Heart right ventricle (tissue), 16 donors: ENCODE measurements at regions not wholly inside any gene's neighbourhood (a gene's known extent, or its start where the extent isn't known, plus 50 kb on each side); places are given as distances from the start of the nearest gene placed in this dataset.

Experiments used
- ATAC-seq, 8 donors: fragments of 200-7000 bp; cut with Tn5 transposase; one replicate each; pipeline ENCODE4 v1.9.1; 2020; ENCODE audit warnings: mild to moderate bottlenecking in 8 of 8, moderate library complexity in 8 of 8, moderate number of reproducible peaks in 1 of 8
- DNase-seq, 2 donors: peaks; one replicate each; pipeline ENCODE4 v3.0.0-alpha.2; 2020
- H3K27ac ChIP-seq, 10 donors: fragments of 200-600 bp; sonication (generic) in 2 of 10; one replicate each; pipeline versions ENCODE4 v1.5.0 to v1.8.0; 2020 to 2022; ENCODE audit warnings: mild to moderate bottlenecking in 3 of 10
- H3K27me3 ChIP-seq, 7 donors: fragments of 200-600 bp; one replicate each; pipeline ENCODE4 v1.8.0; 2021 to 2022; ENCODE audit warnings: mild to moderate bottlenecking in 2 of 7
- H3K36me3 ChIP-seq, 9 donors: fragments of 200-600 bp; sonication (generic) in 1 of 9; one replicate each; pipeline versions ENCODE4 v1.5.0 to v1.8.0; 2020 to 2022; ENCODE audit warnings: mild to moderate bottlenecking in 2 of 9
- H3K4me1 ChIP-seq, 9 donors: fragments of 200-600 bp; sonication (generic) in 1 of 9; one replicate each; pipeline versions ENCODE4 v1.5.0 to v1.8.0; 2020 to 2022; ENCODE audit warnings: mild to moderate bottlenecking in 4 of 9
- H3K4me3 ChIP-seq, 10 donors: fragments of 200-600 bp; sonication (generic) in 2 of 10; one replicate each; pipeline versions ENCODE4 v1.5.0 to v1.8.0; 2020 to 2022; ENCODE audit warnings: mild to moderate bottlenecking in 7 of 10, moderate library complexity in 2 of 10
- H3K9me3 ChIP-seq, 11 donors: fragments of 200-600 bp in 10 of 11; sonication (generic) in 2 of 11; one replicate each; pipeline versions ENCODE4 v1.5.0 to v1.8.0; 2013 to 2022; ENCODE audit warnings: mild to moderate bottlenecking in 2 of 11, control low read depth in 1 of 11, moderate library complexity in 1 of 11
- WGBS, 2 donors: extraction: QIAGEN DNeasy Blood & Tissue Kit; methylation state at CpG; one replicate each; pipeline ENCODE4 v1.1.7; 2013; ENCODE audit warnings: inconsistent platforms in 1 of 2; 5-methylcytosine and 5-hydroxymethylcytosine counted together
- intact Hi-C, 10 donors: fragments of 100-400 bp; cut with DNase I; formaldehyde crosslinking; loops; one replicate each; pipeline versions ENCODE4 v1.11.1 to v1.14.2; 2022
- TF ChIP-seq, protein P1 (sequence below), 9 donors: fragments of 200-600 bp; sonication (generic) in 2 of 9; IDR thresholded peaks; one replicate each; pipeline versions ENCODE4 v1.5.0 to v1.8.0; 2021 to 2022; ENCODE audit warnings: antibody characterized with exemption in 9 of 9, mild to moderate bottlenecking in 5 of 9, moderate library complexity in 1 of 9
- donor health status: Arrhythmogenic right ventricular cardiomyopathy.
- donor health status: ischemic (EF 13 %, LVEDD 7.1; RV severe dilation, severe dysfunction).
- donor health status: healthy with polysubstance abuse.
- donor health status: DM: no; HTN: yes; CAD: no.
- donor health status: DM: no; HTN: no; CAD: no.
- donor health status: ischemic (EF 25% LVEDD 6.9; RV normal size, moderate dysfunction).
- donor health status: ischemic (EF 25% LVEDD 5.7; RV mildly dilated, moderate dysfunction).
- donor health status: healthy.
- donor health status: DM: yes; HTN: yes; CAD: no.
- donor health status: Ischemic cardiomyopathy.
- donor health status: ischemic (EF 35%, LVEDD 5.7; RV mildly dilated, moderate dysfunction).
- donor health status: nonischemic (EF 11% LVEDD 7.7; RV severe dilation, severe dysfunction).
- donor health status: DM: yes; HTN: yes; CAD: no.
- donor health status: PGD.
- donor health status: ischemic (EF 29% LVEDD 5.4; RV normal size, mild dysfunction).
- donor health status: nonischemic (EF 23%, LVEDD 6.1; RV moderate dilation, normal function).

- TF ChIP-seq, protein P1, sequence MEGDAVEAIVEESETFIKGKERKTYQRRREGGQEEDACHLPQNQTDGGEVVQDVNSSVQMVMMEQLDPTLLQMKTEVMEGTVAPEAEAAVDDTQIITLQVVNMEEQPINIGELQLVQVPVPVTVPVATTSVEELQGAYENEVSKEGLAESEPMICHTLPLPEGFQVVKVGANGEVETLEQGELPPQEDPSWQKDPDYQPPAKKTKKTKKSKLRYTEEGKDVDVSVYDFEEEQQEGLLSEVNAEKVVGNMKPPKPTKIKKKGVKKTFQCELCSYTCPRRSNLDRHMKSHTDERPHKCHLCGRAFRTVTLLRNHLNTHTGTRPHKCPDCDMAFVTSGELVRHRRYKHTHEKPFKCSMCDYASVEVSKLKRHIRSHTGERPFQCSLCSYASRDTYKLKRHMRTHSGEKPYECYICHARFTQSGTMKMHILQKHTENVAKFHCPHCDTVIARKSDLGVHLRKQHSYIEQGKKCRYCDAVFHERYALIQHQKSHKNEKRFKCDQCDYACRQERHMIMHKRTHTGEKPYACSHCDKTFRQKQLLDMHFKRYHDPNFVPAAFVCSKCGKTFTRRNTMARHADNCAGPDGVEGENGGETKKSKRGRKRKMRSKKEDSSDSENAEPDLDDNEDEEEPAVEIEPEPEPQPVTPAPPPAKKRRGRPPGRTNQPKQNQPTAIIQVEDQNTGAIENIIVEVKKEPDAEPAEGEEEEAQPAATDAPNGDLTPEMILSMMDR (IDR thresholded peaks at IDR 0.05), result no peak
- 81 to 82% methylated on average over 6 of the region's 6 CpGs for WGBS, 2 donors
- Histone ChIP-seq H3K27me3 (no peaks in the 10 kb centered on the region), H3K9me3 (no peaks in the 10 kb centered on the region), H3K4me3 (no peak overlapping the region), H3K36me3 (no peaks in the 10 kb centered on the region), H3K4me1 (no peaks in the 10 kb centered on the region), H3K27ac (no peak overlapping the region)
- ATAC-seq, result no peak
- DNase-seq, result no peak
- intact Hi-C loops, result no loop called here
Observed at GRCh38 chr4:86431543-86432116, 71.8 kb upstream of the MAPK10 start.

- DNase-seq, result no peak
- intact Hi-C loops, result no loop called here
- H3K27me3 ChIP-seq, result no peaks in the 10 kb centered on the region
- TF ChIP-seq, protein P1 (IDR thresholded peaks at IDR 0.05), result no peak
- H3K27ac ChIP-seq, result no peak overlapping the region
- no peak for ATAC-seq
- no peaks in the 10 kb centered on the region for H3K36me3 ChIP-seq
- H3K9me3 ChIP-seq, result no peaks in the 10 kb centered on the region
- H3K4me3 ChIP-seq, result no peak overlapping the region
- no peaks in the 10 kb centered on the region for H3K4me1 ChIP-seq
Observed at GRCh38 chr4:86432559-86433134, 72.8 kb upstream of the MAPK10 start.

DNA sequence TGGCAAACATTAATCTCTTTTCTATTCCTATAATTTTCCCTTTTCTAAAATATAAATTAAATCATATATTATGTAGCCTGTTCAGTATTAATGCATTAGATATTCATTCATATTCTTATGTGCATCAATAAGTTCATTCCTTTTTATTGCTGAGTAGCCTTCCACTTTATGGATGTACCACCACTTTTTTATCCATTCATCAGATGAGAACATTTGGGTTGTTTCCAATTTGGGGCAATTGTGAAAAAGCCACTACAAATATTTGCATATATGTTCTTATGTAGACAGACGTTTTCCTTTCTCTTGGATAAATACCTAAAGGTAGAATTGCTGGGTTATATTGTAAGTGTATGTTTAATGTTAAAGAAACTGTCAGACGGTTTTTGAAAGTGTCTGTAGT lies 79.4 kb upstream of the MAPK10 start:
- Histone ChIP-seq H3K9me3 (peaks cover 0 to 5% (median 0%) of the 10 kb centered on the region in 11 donors), H3K27ac (no peak overlapping the region), H3K4me3 (no peak overlapping the region), H3K4me1 (no peaks in the 10 kb centered on the region), H3K27me3 (no peaks in the 10 kb centered on the region), H3K36me3 (no peaks in the 10 kb centered on the region)
- ATAC-seq (no peak), DNase-seq (no peak)
- TF ChIP-seq, protein P1 (IDR thresholded peaks at IDR 0.05), result no peak
- WGBS, 2 donors, result 69 to 72% methylated on average over 2 of the region's 2 CpGs
- intact Hi-C loops, result no loop called here

- WGBS, 2 donors, result 76 to 85% methylated on average over 3 of the region's 3 CpGs
- no peaks in the 10 kb centered on the region for H3K36me3 ChIP-seq
- H3K9me3 ChIP-seq, result peaks cover 0 to 16% (median 0%) of the 10 kb centered on the region in 11 donors
- TF ChIP-seq, protein P1 (IDR thresholded peaks at IDR 0.05), result no peak
- H3K4me1 ChIP-seq, result no peaks in the 10 kb centered on the region
- no peak for DNase-seq
- ATAC-seq, result no peak
- H3K4me3 ChIP-seq, result no peak overlapping the region
- H3K27me3 ChIP-seq, result no peaks in the 10 kb centered on the region
- no peak overlapping the region for H3K27ac ChIP-seq
- intact Hi-C loops, result no loop called here
Observed at GRCh38 chr4:86441175-86441936, 81.5 kb upstream of the MAPK10 start.
